ENCODE measurements at regions not wholly inside any gene's neighbourhood (a gene's known extent, or its start where the extent isn't known, plus 50 kb on each side); places are given as distances from the start of the nearest gene placed in this dataset.

DNA sequence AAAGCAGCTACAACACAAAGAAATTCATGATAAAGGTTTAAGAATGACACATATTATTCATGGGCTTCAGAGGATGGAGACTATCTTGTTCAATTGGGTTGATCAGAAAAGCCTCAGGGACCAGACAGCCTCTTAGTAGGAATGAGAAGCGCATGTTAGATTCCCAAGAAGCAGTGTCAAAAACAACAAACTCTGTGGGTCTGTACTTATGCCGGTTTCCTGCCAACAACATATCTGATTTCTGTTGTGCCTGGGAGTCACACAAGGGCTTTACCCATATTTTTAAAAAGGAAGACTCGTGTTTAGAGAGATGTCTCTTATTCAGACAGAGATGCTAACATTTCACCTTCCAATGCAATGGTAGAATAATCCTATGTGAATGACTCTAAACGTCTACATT, 2180.6 kb upstream of the CELF4 start:
- DNase-seq (ENCODE audit: low spot score) = no peak

DNA sequence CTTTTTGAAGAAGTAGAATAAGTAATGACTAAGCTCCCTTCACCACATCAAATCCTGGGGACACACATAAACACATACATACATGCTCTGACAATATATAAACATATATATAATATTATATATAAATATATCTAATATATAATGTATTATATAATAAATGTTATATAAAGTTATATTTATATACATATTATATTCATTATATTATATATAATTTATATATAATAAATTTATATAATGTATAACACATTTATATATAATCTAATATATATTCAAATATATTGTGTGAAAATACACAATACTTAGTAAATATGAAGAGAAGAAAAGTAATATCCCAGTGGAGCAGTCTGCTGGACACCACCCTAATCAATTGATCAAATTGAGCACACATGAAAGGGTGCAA, 2177.9 kb upstream of the CELF4 start:
- DNase-seq (ENCODE audit: low spot score) = no peak

DNA sequence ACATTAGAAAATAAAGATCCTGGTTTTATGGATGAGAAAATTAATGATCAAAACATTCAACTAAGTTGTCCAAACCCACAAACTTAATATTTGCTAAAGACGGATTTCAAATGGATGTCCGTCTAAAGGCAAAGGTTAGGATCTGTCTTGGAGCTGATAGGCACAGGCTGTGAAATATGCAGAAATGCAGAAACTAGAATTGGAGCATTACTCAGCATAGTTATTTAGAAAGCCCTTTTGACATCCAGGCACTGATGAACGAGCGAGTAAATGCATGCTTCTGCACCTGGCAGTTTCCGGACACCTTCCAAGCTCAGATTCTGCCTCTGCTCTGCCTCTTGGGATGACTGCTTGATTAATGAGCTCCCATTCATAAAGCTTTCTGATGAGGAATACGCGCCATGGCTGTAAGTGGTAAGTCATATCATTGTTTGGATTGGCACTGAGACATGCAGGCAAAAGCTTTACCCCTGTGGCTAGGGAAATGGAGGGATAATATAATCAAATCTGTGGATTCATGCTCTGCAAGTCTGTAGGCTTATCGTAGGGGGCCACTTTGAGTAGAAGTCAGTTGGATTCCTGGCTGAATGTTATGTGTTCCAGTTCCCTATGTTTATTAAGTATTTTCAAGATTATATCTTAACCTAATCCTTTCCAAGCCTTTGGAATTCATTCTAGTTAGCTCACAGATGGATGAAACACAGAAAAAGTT, 2176.3 kb upstream of the CELF4 start:
- no peak for DNase-seq (ENCODE audit: low spot score)

DNA sequence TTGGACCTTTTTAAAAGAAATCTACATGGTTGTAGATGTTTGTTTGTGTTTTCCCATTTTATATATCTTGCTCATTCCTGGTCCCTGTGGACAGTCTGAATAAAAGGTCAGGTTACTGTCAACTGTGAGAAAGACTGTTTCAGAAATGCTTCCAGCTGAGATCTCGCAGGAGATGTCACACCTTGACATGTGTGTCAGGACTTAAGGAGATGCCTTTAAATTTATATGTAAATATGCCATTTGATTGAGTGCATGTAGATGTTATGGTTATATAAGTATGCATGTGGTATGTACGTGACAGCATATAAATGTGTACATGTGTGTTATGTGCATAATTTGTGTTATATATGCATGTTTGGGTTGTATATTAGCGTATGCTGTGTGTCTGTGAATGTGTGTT, 2172.3 kb upstream of the CELF4 start:
- DNase-seq (ENCODE audit: low spot score) = no peak

DNA sequence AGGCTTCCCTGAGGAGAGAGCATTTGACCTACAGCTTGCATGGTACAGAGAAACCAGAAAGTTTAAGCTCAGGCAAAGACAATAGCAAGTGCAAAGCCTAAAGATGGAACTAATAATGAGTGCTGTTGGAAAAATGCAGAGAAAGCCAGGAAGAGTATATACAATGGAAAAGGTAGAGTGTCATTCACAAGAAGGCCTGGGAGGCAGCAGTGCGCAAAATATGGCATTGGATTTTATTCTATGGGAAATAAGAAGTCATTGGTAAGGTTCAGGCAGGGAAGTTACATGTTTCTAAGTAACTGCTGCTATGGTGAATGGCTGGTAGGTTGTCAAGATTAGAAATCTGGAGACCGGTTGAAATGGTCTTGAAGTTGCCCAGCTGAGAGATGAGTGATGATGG, 2167.3 kb upstream of the CELF4 start:
- DNase-seq (ENCODE audit: low spot score) = no peak

DNA sequence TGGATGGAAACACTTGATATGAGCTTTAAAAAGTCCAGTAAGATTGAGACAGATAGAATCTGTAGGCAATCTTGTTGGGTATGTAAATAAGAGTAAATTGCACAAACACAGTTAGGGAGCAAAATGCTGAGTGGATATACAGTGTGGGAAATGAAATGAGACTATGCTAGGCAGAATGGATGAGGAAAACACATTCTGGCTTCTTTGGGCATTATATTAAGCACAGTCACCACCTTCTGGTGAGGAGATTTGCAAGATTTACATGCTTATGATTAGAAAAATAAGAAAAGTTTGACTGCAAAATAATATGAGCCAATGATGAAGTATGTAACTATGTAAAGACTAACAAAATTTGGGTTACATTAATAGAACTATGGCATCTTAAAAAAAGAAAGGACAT, 2165.0 kb upstream of the CELF4 start:
- DNase-seq (ENCODE audit: low spot score) = no peak

DNA sequence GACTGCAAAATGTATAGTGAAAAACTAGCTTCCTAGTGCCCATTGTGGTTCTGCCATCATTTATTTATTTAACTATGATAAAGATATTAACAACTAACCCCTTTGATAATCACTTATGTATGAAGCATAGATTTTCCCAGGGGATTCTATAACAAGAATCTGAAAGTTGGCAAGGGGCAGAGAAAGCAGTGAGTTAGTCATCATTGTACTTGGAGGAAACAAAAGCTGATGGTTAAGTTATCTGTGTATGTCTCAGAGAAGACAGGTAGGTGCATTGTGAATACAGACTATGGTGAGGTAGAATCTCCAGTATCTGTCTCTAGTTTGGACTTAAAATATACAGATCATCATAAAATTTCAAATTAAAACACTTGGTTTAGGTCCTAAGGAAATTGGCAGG, 2159.1 kb upstream of the CELF4 start:
- no peak for DNase-seq (ENCODE audit: low spot score)

DNA sequence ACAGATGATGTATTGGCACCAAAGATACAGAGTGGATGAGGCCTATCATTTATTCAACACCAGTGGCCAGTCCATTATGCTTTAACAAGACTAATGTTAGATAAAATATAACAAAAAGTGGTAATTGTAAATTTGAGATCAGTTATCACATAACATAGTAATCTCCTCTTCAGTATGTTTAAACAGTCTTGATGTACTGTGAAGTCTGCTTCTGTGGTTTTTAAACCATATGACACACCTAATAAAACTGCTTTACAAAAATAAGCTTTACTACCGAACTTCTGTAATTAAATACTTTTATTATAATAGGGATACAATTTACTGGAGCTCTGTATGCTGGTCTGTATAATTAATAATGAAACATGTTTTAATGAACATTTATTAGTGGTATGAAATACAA, 2156.1 kb upstream of the CELF4 start:
- DNase-seq (ENCODE audit: low spot score) = no peak

DNA sequence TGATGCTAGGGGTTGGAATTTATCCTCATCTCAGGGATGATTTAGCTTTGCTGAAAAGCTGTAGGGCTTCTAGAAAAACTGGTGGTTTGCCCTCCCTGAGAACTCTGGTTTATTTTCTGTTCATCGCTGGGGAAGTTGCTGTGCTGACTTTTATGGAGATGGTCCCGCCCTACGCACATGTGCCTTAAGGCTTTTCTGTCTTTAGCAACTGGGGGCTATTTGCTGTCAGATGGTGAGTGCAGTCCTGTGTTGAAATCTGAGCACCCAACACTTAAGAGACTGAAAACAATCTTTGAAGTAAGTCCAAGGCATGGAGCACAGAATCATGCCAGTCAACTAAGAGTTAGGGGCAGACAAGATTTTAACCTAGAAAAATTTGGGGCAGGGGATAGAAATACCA, 2148.4 kb upstream of the CELF4 start:
- DNase-seq (ENCODE audit: low spot score) = no peak

DNA sequence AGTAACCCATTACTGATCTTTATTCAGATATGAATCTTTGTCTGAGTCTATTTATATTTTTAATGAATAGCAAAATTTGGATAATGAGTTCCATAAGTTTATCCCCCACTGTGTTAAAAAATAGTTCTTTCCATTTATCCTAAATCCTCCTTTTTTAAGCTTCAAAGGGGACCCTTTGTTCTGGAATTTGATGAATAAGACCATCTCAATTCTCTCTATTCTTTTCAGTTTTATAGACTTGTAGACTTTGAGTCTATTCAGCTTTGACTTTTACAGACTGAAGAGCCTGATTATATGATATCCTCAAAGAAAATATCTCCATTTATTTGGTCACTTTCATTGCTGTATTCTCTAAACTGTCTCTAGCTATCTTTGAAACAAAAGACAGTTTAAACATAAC, 2146.1 kb upstream of the CELF4 start:
- DNase-seq (ENCODE audit: low spot score) = no peak

DNA sequence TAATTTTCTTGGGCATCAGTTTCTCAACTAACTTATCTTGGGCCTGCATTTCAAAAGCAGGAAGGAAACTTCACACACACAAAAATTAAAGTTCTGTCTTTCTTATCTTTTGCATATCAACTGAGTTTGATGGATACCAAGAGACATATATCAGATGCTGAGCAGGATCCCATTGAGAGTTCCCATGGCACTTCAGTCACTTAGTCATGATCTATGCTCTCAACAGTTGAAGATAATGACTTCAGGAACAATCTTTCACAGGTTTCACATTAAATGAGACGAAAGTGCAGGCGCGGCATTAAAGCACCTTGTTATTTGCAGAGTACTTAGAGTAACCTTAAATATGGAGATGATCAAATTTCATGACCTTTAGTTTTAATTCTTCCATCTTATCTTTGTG, 2139.8 kb upstream of the CELF4 start:
- no peak for DNase-seq (ENCODE audit: low spot score)

DNA sequence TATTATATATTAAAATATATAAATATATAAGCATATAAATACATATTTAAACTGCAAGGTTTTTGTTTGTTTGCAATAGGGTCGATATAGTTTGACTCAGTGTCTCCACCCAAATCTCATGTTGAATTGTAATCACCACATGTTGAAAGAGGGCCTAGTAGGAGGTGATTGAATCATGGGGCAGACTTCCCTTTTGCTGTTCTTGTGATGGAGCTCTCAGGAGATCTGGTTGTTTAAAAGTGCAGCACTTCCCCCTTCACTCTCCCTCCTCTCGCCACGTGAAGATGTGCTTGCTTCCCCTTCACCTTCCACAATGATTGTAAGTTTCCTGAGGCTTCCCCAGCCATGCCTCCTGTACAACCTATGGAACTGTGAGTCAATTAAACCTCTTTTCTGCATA, 2137.3 kb upstream of the CELF4 start:
- DNase-seq (ENCODE audit: low spot score) = no peak

DNA sequence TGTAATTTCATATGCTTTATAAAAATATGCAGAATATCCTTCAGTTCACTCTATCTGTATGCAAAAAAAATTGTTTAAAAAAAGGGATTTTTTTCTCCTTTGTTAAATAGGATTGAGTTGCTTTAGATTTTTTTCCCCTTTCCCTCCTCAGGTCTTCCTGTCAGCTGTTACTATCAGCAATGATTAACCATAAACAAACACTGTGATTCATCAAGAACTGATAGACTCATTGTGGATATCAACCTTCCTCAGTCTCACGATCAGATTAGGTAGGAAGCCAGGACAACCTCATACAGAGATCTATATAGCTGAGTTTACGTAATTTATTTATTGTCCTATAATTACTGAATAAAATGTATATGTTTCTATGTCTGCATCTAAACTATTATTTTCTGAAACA, 2136.2 kb upstream of the CELF4 start:
- DNase-seq (ENCODE audit: low spot score) = peak; percentile 20

DNA sequence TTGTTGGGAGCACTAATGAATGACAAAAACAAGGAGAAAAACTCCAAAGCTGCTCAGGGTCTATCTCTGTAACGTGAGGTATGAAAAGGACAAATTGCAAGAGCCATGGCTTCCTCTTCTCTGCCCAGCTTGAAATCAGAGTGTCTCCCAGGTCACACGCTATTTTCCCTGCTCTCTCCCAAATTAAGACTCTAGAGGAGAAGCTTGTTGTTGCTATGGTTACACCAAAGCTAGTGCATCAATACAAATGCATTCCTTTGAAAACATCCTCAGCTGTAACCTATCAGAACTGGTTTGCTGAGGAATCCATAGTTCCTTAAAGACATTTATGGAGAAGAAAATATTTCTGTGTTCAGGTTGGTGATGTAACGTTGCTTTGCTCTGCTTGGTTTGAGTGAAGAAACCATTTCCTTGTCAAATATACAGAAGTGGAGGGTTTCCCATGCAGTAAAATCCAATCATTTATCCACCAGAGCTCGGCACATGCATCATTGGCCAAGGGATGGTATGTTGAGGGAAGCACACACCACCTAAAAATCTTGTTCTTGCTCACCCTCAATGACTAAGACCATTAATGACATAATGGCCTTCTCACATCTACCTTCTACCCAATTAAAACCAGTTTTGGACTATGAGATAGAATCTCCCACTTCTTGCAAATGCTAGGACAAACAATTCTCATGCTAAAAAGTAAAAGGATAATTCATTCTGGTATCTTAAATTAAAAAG, 2135.6 kb upstream of the CELF4 start:
- no peak for DNase-seq (ENCODE audit: low spot score)

DNA sequence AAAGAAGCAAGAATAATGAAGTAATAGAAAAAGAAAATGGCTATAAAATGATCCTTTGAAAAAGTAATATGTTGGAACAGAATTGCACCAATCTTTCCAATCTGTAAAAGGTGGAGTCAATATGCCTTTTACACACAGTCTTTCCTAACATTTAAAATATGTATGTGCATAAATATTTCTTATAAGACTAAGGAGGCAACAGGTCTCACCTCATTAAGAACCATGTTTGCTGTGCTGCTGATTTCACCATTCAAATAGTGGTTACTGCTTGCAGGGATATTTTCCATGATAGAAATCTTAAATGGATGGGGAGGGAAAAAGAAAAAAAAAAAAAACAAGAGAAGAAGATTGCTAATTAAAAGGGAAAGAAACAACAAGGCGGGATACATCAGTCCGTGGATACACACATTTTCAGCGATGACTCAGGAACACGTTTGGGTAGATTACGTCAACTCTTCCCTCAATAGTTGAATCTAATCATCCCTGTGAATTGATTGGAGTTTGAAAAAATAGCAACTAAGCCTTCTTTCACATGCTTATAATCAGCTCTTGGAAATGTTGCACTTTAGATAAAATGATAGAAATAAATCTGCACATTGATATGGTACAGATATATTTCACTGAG, 2133.9 kb upstream of the CELF4 start:
- no peak for DNase-seq (ENCODE audit: low spot score)

DNA sequence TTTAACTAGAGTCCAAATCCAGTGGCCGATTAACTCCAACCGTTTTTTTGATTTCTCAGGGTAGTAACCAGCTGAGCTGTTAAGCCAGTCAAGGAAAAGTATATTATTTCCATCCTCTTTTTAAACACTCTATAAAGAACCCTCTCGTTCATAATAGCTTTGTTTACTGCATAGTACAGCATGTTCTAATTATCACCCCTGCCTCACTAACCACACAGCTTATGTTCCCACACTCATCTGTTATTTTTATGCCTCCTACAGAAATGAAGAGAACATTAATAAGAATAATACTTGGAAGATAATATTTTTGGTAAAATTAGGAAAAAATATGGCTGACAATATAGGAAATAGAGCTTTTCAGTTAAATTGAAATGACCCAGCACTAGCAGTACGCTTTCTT, 2132.8 kb upstream of the CELF4 start:
- no peak for DNase-seq (ENCODE audit: low spot score)

DNA sequence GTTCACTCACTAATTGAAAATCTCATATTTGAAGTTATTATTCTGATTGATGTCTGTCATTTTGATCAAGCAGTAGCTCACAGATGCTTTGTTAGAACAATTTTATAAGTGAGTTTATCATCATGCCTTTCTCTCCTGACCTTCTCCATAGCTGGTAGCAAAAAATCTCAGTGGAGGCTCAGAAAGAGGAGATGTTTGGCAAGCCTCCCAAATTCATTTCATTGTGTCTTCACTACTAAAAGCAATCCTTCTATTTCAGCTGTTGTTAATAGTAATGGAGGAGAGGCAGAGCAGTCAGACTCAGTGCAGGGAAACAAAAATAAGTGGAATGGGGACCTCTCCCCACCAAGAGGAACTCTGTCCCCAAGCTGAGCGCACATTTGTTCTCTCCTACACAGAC, 2127.8 kb upstream of the CELF4 start:
- DNase-seq (ENCODE audit: low spot score) = no peak

DNA sequence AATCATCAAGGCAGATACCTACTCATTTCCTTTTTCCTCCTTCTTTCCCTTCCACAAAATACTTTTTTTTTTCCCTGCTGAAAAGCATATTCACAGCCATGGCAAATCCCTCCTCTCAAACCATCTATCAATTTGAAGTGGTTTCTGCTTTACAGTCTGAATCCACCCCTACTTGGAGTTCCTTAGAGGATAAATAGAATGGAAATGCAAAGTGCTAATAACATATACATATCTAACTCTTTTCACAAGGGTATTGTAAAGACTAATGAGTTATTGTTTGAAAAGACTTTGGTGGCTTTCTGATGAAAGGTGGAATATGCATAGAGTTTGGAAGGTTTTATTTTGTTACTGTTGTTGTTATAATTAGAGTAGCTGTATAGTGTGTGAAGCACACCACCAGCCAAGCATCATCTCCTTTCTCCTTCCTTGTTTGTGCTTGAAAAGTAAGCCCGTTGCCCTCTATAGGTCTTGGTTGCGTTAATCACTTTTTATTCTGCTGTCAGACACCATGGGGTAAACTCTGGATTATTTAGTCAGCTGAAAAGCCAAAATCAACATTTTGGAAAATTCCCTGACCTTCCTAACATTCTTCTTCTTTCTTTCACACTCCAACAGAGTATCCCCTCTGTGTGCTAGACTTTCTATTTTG, 2126.9 kb upstream of the CELF4 start:
- DNase-seq (ENCODE audit: low spot score) = no peak

DNA sequence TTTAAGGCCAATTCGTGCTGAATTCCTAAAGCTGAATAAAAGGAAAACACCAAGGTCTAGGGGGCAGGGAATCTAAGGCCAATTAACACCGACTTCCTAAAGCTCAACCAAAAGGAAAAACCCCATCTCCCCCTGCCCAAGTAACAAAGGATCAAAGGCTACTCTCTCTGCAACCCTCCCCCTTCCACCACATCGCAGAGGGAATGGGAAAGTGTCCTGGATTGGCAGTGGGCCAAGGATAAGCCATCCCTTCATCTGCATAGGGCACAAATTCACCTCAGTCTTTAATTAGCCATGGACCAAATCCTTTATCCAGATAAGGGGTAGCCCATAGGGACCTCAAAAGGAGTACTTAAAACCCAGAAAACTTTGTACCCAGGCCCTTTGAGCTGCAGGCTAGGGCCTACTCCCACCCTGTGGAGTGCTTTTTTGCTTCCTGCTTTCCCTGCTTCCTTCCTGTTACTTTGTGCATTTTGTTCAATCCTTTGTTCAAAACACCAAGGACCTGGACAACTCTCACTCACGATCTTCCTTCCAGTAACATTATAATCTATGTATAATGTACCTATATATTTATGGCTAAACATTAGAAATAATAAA, 2119.8 kb upstream of the CELF4 start:
- DNase-seq (ENCODE audit: low spot score) = no peak

DNA sequence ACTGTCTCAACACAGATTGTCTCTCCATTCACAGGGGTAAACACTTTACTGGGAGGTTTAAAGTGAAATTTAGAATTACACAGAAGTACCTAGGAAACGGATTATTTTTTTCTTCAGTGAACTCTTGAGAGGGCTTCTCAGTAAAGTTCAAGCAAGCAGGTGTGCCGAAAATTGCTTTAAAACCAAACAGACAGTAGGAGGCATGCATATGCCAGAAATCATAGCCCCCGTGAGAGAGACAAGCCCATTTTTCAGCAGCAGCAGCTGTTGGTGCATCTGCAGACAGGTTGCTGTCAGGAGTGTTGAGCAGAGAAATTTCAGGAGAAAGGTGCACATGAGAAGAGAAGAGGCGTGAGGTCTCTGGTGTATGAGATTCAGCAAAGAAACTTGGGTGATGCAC, 2115.5 kb upstream of the CELF4 start:
- no peak for DNase-seq (ENCODE audit: low spot score)

DNA sequence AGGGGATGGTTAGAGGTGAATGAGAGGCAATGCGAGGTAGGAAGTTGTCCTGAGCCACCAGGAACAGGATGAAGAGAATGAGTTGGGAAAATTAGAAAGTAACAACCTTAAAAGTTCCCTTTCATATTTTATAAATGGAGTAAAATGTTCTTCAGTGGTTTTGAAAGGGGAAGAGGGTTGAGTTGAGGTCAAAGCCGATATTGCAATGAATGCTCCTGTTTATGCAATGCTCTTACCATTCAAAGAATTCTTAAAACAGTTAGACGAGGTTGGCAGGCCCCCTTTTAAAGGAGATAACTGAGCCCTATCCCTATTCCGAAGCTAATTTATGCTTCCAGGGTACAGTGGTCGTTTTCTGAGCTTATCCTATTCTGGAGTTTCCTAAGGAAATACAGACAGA, 2110.3 kb upstream of the CELF4 start:
- DNase-seq (ENCODE audit: low spot score) = no peak

DNA sequence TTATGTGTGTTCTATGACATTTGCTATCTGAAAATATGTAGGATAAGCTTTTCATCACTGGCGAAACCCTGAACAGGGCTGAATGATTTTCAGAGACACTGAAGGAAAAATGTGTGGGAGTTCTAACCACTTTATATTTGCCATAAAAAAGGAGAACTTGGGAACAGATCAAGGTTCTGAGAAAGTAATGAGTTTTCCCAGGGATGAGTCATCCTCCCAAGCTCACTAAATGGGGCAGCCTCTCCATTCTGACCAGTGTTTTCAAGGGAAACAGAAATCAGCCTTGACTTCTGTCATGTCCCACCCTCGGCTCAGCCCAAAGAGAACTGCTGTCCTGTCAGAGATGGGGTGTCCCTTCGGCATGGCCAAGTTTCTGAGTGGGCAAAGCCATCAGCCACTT, 2109.8 kb upstream of the CELF4 start:
- no peak for DNase-seq (ENCODE audit: low spot score)

DNA sequence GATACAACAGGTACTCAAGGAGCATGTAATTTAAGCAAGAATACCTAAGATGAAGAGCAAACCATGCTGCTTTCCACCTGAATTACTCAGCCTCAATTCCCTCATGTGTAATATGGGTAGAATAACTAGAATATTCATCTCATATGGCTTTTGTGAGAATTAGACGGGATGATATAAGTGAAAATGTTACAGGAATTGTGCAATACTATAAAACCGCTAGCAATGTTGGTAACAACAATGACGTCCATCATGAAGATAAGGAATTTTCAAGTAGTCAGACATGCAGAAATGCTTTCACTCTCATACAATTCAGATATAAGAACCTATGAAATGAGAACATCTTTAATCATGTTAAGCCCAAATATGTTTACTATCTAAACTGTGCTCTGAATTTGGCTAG, 2106.6 kb upstream of the CELF4 start:
- no peak for DNase-seq (ENCODE audit: low spot score)
